CD4-positive, alpha-beta T cell treated with Interleukin-6 at 100 ng/mL for 8 hours (primary cell): ENCODE measurements at regions not wholly inside any gene's neighbourhood (a gene's known extent, or its start where the extent isn't known, plus 50 kb on each side); places are given as distances from the start of the nearest gene placed in this dataset.

Source experiments
- DNase-seq: peaks from one replicate; pipeline ENCODE4 v3.0.0-alpha.2; 2020; ENCODE audit warnings: mixed read lengths, low spot score

- DNase-seq: no peak
Observed at GRCh38 chr14:58783792-58784511, 146.2 kb downstream of the DACT1 start.

- DNase-seq: no peak
Observed at GRCh38 chr14:58784931-58785330, 147.2 kb downstream of the DACT1 start.

DNA sequence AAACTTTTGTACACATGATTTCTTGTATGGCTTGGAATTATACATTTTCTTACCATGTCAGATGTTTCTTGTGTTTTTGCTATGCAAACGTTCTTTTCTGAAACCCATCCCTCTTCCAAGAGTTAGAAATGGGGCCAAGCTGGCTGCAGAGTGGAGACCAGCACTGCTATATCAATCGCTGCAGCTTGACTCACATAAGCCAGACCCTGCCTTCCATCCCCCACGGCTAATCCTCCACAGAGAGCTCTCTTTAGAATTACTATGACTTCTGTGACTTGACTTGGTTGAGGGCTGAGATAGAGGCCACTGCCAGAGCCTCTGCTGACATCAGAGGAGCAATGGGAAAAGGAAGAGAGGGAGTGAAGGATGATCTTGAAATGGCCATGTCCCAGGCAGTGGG lies 147.9 kb downstream of the DACT1 start:
- DNase-seq: no peak

- DNase-seq: no peak
Observed at GRCh38 chr14:58787592-58787991, 149.8 kb downstream of the DACT1 start.

DNA sequence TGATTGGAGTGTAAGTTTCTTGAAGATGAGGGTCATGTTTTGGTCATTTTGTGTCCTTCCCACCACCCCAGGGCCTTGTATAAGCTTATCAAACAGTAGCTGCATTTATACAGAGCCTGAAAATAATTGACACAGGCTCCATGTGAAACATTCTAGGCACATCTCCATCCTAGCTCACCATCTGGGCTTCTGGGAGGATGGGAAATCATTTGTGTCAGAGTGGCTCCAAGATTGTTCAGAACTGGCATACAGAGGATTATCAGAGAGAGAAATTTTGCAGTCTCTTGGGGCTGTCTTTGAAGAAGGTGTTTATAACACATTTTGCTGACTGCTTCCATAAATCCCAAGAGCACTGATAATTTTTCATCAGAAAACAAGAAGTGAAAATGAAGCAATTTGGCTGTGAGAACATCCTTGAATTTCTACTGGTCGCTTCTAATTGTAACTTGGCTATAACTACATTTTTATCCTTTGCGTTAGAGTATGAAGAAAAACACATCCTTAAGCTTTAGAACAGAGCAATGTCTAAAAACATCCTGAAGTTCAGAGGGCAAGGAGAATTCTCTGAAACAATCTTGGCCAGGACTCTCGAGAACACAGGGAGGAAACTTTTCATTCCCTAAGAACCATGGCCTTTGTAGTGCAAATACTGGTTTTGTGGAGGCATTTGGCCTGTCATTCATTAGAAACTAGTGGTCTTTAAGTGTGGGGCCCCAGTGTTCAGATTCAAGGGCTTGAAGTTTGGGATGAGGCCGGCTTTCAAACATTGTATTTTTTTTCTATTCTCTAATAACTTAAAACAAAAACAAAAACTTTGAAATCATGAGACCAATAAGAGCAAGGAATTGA lies 151.1 kb downstream of the DACT1 start:
- DNase-seq: no peak

- DNase-seq: no peak
Observed at GRCh38 chr14:58789736-58790135, 152.0 kb downstream of the DACT1 start.

- DNase-seq: no peak
Observed at GRCh38 chr14:58792416-58792815, 154.7 kb downstream of the DACT1 start.

- DNase-seq: no peak
Observed at GRCh38 chr14:58793131-58793740, 155.5 kb downstream of the DACT1 start.

DNA sequence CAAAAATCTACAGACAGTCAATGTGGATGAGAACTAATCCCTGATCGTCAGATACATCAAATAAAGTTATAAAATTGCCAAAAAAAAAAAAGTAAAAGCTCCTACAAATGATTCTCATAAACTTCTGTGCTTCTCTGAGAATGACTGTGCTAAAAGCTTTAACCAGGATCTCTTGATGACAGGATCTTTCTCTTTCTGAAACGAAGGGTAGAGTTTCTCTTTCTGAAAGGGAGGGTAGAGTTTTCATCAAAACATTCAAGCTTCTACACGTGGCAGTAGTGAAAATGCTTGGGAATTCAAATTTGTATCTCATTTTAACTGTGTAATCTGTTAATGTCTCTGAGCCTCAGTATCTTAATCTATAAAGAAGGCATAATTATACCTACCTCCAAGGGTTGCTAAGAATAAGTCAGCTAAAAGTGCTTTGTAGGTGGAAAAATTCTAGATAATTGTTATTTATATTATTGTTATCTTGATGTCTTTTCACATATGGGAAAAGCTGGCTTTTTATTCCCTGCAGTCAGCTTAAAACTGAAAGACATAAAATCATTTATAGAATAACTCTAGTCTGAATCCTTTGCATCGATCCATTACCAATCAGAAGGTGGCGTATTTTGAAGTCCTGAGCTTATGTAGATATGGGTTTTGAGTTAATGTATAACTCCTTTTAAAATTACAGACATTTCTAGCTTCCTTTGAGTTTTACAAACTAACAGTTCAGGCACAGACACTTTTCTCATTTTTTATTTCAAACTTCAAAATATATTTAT lies 157.4 kb downstream of the DACT1 start:
- DNase-seq: no peak

DNA sequence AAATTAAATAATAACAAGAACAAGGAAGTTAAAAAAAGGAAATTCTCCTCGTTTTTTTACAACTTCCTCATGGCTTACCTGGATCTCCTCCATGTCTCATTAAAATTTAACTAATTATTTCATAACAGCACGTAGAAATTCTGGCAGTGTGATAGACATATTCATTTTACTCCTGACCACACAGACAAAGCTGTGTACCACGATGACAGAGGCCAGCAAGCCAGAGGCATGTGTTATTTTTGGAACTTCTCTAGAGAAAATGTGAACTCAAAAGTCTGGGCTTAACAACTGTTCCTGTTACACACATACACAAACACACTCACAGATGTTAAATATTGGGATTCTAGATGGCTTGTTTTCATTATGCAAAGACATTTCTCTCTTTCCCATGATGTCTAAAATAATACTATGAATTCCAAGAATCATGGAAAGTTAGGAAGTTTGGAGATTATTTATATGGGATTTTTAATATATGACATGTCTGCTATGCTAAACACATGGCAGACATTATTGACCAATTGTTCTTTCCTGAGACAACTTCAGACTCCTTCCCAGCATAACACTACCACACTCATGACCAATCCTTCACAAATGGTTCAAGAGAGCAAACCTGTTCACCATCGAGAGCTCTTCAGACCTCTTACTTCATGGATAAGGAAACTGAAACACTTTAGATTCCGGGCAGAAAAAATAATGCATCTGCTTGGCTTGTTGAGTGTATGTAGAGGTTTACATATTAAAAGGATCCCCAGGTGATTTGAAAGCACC lies 158.7 kb downstream of the DACT1 start:
- no peak for DNase-seq

- no peak for DNase-seq
Observed at GRCh38 chr14:58797010-58797429, 159.3 kb downstream of the DACT1 start.

DNA sequence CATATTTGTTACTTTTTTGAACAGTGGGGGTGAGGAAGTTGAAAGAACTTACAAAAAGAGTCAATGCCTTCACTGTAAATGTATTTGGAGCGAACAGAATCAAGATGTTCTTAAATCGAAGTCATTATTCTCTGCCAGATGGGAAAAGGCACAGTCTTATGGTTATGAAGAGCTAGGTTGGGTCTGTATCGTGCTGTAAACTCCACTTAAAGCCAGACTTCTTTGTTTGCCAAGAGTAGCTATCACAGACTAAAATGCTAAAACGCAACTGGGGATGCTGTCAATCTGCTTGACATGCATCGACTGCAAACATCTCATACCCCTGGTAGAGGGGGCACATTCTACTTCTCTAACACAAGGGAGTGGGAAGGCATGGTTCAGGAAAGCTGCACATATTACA lies 160.4 kb downstream of the DACT1 start:
- no peak for DNase-seq

GRCh38 chr14:58801086-58801485 lies 163.3 kb downstream of the DACT1 start:
- no peak for DNase-seq

DNA sequence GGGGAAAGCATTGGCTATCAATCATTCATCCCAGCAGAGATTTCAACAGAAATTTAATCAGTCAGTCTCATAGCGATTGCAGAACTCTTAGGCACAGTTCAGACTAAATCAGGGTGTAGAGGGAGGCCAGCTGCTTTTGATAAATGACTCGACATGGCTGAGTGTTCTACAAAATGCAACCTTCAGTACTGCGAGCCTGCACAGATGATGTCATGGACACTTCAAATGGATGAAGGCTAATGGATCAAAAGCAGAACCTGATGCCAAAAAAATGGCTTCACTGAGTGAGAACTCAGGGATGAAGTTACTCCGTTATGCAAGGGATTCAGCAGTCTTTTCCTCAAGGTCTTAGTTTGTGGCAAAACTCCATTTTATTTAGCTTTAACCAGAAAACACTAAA lies 167.3 kb downstream of the DACT1 start:
- no peak for DNase-seq

- DNase-seq: no peak
Observed at GRCh38 chr14:58805605-58806409, 168.0 kb downstream of the DACT1 start.

GRCh38 chr14:58807191-58807590 lies 169.4 kb downstream of the DACT1 start:
- no peak for DNase-seq

GRCh38 chr14:58808828-58809227 lies 171.1 kb downstream of the DACT1 start:
- DNase-seq: no peak

DNA sequence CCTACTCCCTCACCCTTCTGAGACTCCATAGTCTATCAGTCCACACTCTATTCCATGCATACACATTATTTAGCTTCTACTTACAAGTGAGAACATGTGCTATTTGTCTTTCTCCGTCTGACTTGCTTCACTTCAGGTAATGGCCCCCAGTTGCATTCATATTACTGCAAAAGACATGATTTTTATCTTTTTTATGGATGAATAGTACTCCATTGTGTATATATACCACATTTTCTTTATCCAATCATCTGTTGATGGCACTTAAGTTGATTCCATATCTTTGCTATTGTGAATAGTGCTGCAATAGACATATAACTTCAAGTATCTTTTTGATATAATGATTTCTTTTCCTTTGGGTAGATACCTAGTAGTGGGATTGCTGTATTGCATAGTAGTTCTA lies 171.8 kb downstream of the DACT1 start:
- no peak for DNase-seq

GRCh38 chr14:58812050-58812910 lies 174.5 kb downstream of the DACT1 start:
- no peak for DNase-seq

DNA sequence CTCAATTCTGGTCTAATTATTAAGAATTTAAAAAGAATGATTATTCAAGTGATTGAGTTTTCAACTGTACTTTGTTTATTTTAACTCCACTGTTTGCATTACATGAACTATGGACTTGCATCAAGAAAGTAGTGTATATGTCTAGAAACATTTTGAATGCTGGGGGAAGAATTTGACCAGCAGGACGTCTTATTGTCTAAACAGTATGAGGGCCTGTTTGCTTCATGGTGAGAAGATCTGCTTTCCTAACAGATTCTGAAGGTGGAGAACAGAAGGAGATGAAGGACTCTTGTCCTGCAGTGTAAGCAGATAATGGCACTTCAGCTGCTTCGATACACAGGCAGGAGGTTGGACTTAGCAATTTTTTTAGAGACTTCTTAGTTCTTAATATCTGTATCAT lies 176.0 kb downstream of the DACT1 start:
- no peak for DNase-seq
